ENCODE measurements at regions not wholly inside any gene's neighbourhood (a gene's known extent, or its start where the extent isn't known, plus 50 kb on each side); places are given as distances from the start of the nearest gene placed in this dataset.
"Not testable (repeated sequence)": the region's sequence is repeated elsewhere in the genome, so short reads cannot be mapped to it uniquely, and the experiment has no call there.

DNA sequence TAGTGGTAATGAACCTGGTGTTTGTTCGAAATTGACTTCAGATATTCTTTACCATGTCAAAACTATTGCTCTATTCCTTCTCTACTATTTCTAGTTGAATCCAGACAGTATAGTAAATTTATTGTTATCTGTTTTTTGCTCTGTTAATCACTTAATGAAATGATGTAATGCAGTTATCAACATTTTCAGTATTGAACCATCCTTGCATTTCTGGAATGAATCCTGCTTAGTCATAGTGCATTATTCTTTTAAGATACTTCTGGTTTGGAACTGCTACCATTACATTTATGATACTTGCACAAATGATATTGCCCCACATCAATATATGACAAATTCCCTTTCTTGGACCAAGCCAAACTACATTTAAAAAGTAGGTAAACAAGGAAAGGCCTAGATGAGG, 554.0 kb upstream of the KLF4 start:
- peaks cover 16% of the 10 kb centered on the region for H3K9me3 Mint-ChIP-seq
- no peaks in the 10 kb centered on the region for H3K27me3 Mint-ChIP-seq
- intact Hi-C loops (cut with micrococcal nuclease): no loop called here
- no peak overlapping the region for H3K27ac Mint-ChIP-seq
- ChIA-PET POLR2A (no interaction called here), CTCF (no interaction called here)
- no peaks in the 10 kb centered on the region for H3K36me3 Mint-ChIP-seq
- no peak overlapping the region for H3K4me3 Mint-ChIP-seq
- no peaks in the 10 kb centered on the region for H3K4me1 Mint-ChIP-seq (ENCODE audit: low read depth)
- DNase-seq: no peak

- intact Hi-C loops (cut with micrococcal nuclease): no loop called here
- Mint-ChIP-seq H3K36me3 (no peaks in the 10 kb centered on the region), H3K4me1 (ENCODE audit: low read depth) (no peaks in the 10 kb centered on the region), H3K4me3 (no peak overlapping the region), H3K27ac (no peak overlapping the region), H3K9me3 (peaks cover 12% of the 10 kb centered on the region), H3K27me3 (no peaks in the 10 kb centered on the region)
- no peak for DNase-seq
- ChIA-PET POLR2A (no interaction called here), CTCF (no interaction called here)
Measured at GRCh38 chr9:108041551-108041950, 552.0 kb upstream of the KLF4 start.

- H3K4me3 Mint-ChIP-seq: no peak overlapping the region
- H3K27ac Mint-ChIP-seq: no peak overlapping the region
- ChIA-PET CTCF (no interaction called here), POLR2A (no interaction called here)
- H3K36me3 Mint-ChIP-seq: no peaks in the 10 kb centered on the region
- H3K4me1 Mint-ChIP-seq (ENCODE audit: low read depth): no peaks in the 10 kb centered on the region
- no peak for DNase-seq
- intact Hi-C loops (cut with micrococcal nuclease): no loop called here
- peaks cover 12% of the 10 kb centered on the region for H3K9me3 Mint-ChIP-seq
- H3K27me3 Mint-ChIP-seq: no peaks in the 10 kb centered on the region
Measured at GRCh38 chr9:108040783-108041182, 551.2 kb upstream of the KLF4 start.

- no peaks in the 10 kb centered on the region for H3K4me1 Mint-ChIP-seq (ENCODE audit: low read depth)
- intact Hi-C loops (cut with micrococcal nuclease): no loop called here
- H3K27ac Mint-ChIP-seq: no peak overlapping the region
- no peak overlapping the region for H3K4me3 Mint-ChIP-seq
- H3K9me3 Mint-ChIP-seq: peaks cover 12% of the 10 kb centered on the region
- H3K36me3 Mint-ChIP-seq: no peaks in the 10 kb centered on the region
- ChIA-PET POLR2A (no interaction called here), CTCF (no interaction called here)
- DNase-seq: no peak
- H3K27me3 Mint-ChIP-seq: no peaks in the 10 kb centered on the region
Measured at GRCh38 chr9:108039493-108039892, 549.9 kb upstream of the KLF4 start.

- H3K4me3 Mint-ChIP-seq: no peak overlapping the region
- H3K27me3 Mint-ChIP-seq: no peaks in the 10 kb centered on the region
- POLR2A ChIA-PET: no interaction called here
- intact Hi-C loops (cut with micrococcal nuclease): no loop called here
- peaks cover 12% of the 10 kb centered on the region for H3K9me3 Mint-ChIP-seq
- no peaks in the 10 kb centered on the region for H3K36me3 Mint-ChIP-seq
- CTCF ChIA-PET: no interaction called here
- no peak overlapping the region for H3K27ac Mint-ChIP-seq
- DNase-seq: no peak
- H3K4me1 Mint-ChIP-seq (ENCODE audit: low read depth): no peaks in the 10 kb centered on the region
Measured at GRCh38 chr9:108039012-108039411, 549.4 kb upstream of the KLF4 start.

- CTCF ChIA-PET: no interaction called here
- intact Hi-C loops (cut with micrococcal nuclease): no loop called here
- Mint-ChIP-seq H3K27me3 (no peaks in the 10 kb centered on the region), H3K27ac (no peak overlapping the region), H3K4me1 (ENCODE audit: low read depth) (no peaks in the 10 kb centered on the region), H3K36me3 (peaks cover 2% of the 10 kb centered on the region), H3K4me3 (no peak overlapping the region), H3K9me3 (peaks cover 6% of the 10 kb centered on the region)
- POLR2A ChIA-PET: no interaction called here
- DNase-seq: no peak
Measured at GRCh38 chr9:108035487-108035886, 545.9 kb upstream of the KLF4 start.

GRCh38 chr9:108033976-108034964, 544.7 kb upstream of the KLF4 start:
- Mint-ChIP-seq H3K27me3 (no peaks in the 10 kb centered on the region), H3K4me1 (ENCODE audit: low read depth) (no peaks in the 10 kb centered on the region), H3K27ac (no peak overlapping the region), H3K4me3 (no peak overlapping the region), H3K36me3 (peaks cover 2% of the 10 kb centered on the region), H3K9me3 (peaks cover 10% of the 10 kb centered on the region)
- intact Hi-C loops (cut with micrococcal nuclease): no loop called here
- no peak for DNase-seq
- ChIA-PET CTCF (no interaction called here), POLR2A (no interaction called here)

GRCh38 chr9:108032079-108032478, 542.5 kb upstream of the KLF4 start:
- H3K27me3 Mint-ChIP-seq; POLR2A ChIA-PET; CTCF ChIA-PET; H3K36me3 Mint-ChIP-seq; DNase-seq; intact Hi-C loops (cut with micrococcal nuclease); H3K4me3 Mint-ChIP-seq; H3K27ac Mint-ChIP-seq; H3K4me1 Mint-ChIP-seq (ENCODE audit: low read depth): not testable (repeated sequence)
- peaks cover 10% of the 10 kb centered on the region for H3K9me3 Mint-ChIP-seq

GRCh38 chr9:108031221-108031620, 541.7 kb upstream of the KLF4 start:
- DNase-seq; H3K27me3 Mint-ChIP-seq; H3K27ac Mint-ChIP-seq; H3K36me3 Mint-ChIP-seq; POLR2A ChIA-PET; CTCF ChIA-PET; H3K4me3 Mint-ChIP-seq; H3K4me1 Mint-ChIP-seq (ENCODE audit: low read depth); intact Hi-C loops (cut with micrococcal nuclease): not testable (repeated sequence)
- peaks cover 10% of the 10 kb centered on the region for H3K9me3 Mint-ChIP-seq

DNA sequence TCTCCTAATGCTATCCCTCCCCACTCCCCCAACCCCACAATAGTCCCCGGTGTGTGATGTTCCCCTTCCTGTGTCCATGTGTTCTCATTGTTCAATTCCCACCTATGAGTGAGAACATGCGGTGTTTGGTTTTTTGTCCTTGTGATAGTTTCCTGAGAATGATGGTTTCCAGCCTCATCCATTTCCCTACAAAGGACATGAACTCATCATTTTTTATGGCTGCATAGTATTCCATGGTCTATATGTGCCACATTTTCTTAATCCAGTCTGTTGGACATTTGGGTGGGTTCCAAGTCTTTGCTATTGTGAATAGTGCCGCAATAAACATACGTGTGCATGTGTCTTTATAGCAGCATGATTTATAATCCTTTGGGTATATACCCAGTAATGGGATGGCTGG, 537.1 kb upstream of the KLF4 start:
- H3K4me1 Mint-ChIP-seq (ENCODE audit: low read depth); CTCF ChIA-PET; H3K36me3 Mint-ChIP-seq; POLR2A ChIA-PET; H3K27me3 Mint-ChIP-seq; H3K27ac Mint-ChIP-seq; intact Hi-C loops (cut with micrococcal nuclease); DNase-seq; H3K9me3 Mint-ChIP-seq; H3K4me3 Mint-ChIP-seq: not testable (repeated sequence)

DNA sequence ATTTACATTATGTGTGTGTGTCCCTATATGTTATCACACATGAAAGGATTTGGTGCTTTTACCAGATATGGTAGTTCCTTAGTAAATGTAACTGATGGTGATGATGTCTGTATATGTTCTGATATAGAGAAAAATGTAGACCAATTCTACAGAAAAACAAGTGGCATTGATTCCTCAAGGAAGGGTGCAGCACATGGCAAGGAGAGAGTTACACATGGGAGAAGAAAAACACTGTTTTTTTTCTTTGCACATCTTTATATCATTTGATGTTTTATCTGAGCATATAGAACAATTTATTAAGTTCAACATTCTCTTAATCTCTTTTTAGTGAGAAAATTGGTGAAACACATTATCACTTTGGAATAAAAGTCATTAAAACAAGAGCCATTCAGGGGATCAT, 535.0 kb upstream of the KLF4 start:
- no peak overlapping the region for H3K27ac Mint-ChIP-seq
- peaks cover 3% of the 10 kb centered on the region for H3K9me3 Mint-ChIP-seq
- ChIA-PET CTCF (no interaction called here), POLR2A (no interaction called here)
- intact Hi-C loops (cut with micrococcal nuclease): no loop called here
- no peaks in the 10 kb centered on the region for H3K27me3 Mint-ChIP-seq
- no peaks in the 10 kb centered on the region for H3K36me3 Mint-ChIP-seq
- H3K4me1 Mint-ChIP-seq (ENCODE audit: low read depth): no peaks in the 10 kb centered on the region
- no peak overlapping the region for H3K4me3 Mint-ChIP-seq
- DNase-seq: no peak

DNA sequence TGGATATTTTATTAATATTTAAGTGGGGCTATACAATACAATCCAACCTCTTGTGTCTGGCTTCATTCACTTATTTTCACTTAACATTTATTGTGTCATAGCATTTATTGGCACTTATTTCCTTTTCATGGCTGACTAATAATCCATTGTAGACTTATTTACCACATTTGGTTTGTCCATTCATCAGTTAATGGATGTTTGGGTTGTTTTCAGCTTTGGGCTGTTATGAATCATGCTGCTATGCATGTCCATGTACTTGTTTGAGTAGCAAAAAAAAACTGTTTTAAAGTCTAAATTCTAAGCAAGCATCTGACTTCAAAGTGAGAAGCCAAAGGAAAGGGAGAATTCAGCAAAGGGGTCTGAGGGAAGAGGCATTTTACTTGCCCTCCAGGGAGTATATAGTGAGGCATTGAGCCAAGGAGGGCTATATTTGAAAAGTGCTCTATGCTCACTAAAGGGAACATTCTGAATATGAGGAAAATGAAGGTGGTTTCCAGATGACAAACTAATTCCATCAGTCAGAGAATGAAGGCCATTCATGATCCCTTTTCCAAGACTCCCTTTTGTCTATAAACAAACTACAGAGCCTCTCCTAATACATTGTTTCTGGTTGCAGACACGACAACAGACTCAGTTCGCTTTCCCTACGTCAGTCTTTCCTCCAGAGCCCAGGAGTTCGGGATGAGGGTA, 532.8 kb upstream of the KLF4 start:
- no peak for DNase-seq
- Mint-ChIP-seq H3K36me3 (no peaks in the 10 kb centered on the region), H3K4me3 (no peak overlapping the region), H3K9me3 (peaks cover 4% of the 10 kb centered on the region), H3K27me3 (no peaks in the 10 kb centered on the region), H3K4me1 (ENCODE audit: low read depth) (no peaks in the 10 kb centered on the region), H3K27ac (no peak overlapping the region)
- intact Hi-C loops (cut with micrococcal nuclease): no loop called here
- POLR2A ChIA-PET: no interaction called here
- CTCF ChIA-PET: no interaction called here

DNA sequence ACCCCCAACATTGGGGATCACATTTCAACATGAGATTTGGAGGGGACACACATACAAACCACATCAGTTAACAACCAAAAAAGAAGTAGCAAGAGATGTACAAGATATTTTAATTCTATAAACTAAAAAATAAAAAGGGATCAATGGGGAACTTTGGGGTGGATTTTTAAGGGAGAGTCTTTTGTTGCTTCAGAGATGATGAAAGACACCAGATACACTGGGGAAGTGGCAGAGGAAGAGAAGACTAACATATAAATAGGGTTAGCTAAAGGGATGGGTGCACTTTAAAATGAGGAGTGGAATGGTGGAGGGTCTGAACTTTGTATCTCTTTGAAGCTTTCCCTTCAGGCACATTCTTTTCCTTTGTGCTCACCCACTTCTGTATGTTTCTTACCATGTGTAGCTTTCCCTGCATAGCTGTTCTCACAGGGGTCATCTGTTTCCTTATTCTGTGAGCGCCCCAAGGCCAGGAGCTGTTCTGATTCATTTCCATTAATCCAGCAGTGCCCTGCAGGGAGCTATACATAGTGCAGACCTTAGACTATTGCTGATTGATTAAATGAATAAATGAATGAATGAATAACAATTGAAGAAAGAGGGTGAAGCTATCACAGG, 531.6 kb upstream of the KLF4 start:
- no peaks in the 10 kb centered on the region for H3K36me3 Mint-ChIP-seq
- CTCF ChIA-PET: no interaction called here
- no peak overlapping the region for H3K27ac Mint-ChIP-seq
- no peak for DNase-seq
- H3K9me3 Mint-ChIP-seq: peaks cover 4% of the 10 kb centered on the region
- no peaks in the 10 kb centered on the region for H3K27me3 Mint-ChIP-seq
- no peak overlapping the region for H3K4me3 Mint-ChIP-seq
- POLR2A ChIA-PET: no interaction called here
- H3K4me1 Mint-ChIP-seq (ENCODE audit: low read depth): no peaks in the 10 kb centered on the region
- intact Hi-C loops (cut with micrococcal nuclease): no loop called here
